Effector memory CD4-positive, alpha-beta T cell (primary cell): ENCODE measurements at regions not wholly inside any gene's neighbourhood (a gene's known extent, or its start where the extent isn't known, plus 50 kb on each side); places are given as distances from the start of the nearest gene placed in this dataset.
"Not testable (repeated sequence)": the region's sequence is repeated elsewhere in the genome, so short reads cannot be mapped to it uniquely, and the experiment has no call there.

Source experiments
- DNase-seq, 3 donors: peaks; one replicate each; pipeline ENCODE4 v3.0.0-alpha.2; 2020
- H3K27ac ChIP-seq: 2 replicates; pipeline ENCODE4 v1.7.0; 2013; ENCODE audit warnings: mild to moderate bottlenecking, low read length, moderate library complexity; ENCODE audit not compliant: insufficient read depth, poor library complexity, severe bottlenecking
- H3K27me3 ChIP-seq: replicated peaks from 2 replicates; pipeline ENCODE4 v1.7.0; 2013; ENCODE audit warnings: mild to moderate bottlenecking, low read length; ENCODE audit not compliant: insufficient read depth, control insufficient read depth, poor library complexity, severe bottlenecking
- H3K36me3 ChIP-seq: 2 replicates; pipeline ENCODE4 v1.7.0; 2013; ENCODE audit warnings: mild to moderate bottlenecking, low read length, moderate library complexity; ENCODE audit not compliant: control insufficient read depth, insufficient read depth
- H3K4me1 ChIP-seq: 2 replicates; pipeline ENCODE4 v1.7.0; 2013; ENCODE audit warnings: low read length, mild to moderate bottlenecking; ENCODE audit not compliant: control insufficient read depth, insufficient read depth, poor library complexity, severe bottlenecking
- H3K4me3 ChIP-seq: 2 replicates; pipeline ENCODE4 v1.7.0; 2013; ENCODE audit warnings: low read length, low read depth, mild to moderate bottlenecking; ENCODE audit not compliant: insufficient read depth, poor library complexity, severe bottlenecking
- H3K9me3 ChIP-seq: 2 replicates; pipeline ENCODE4 v1.7.0; 2013; ENCODE audit warnings: mild to moderate bottlenecking, low read length, moderate library complexity; ENCODE audit not compliant: control insufficient read depth

GRCh38 chr6:98088537-98088936 lies 745.8 kb upstream of the POU3F2 start:
- H3K4me1 ChIP-seq, H3K27me3 ChIP-seq, H3K27ac ChIP-seq, H3K36me3 ChIP-seq, H3K9me3 ChIP-seq, DNase-seq, H3K4me3 ChIP-seq: not testable (repeated sequence)

- Histone ChIP-seq H3K4me1 (no peaks in the 10 kb centered on the region), H3K4me3 (no peak overlapping the region), H3K27ac (no peak overlapping the region), H3K36me3 (no peaks in the 10 kb centered on the region), H3K27me3 (no peaks in the 10 kb centered on the region), H3K9me3 (no peaks in the 10 kb centered on the region)
- DNase-seq, result no peak
Observed at GRCh38 chr6:98092331-98092730, 742.0 kb upstream of the POU3F2 start.

GRCh38 chr6:98094696-98095095 lies 739.7 kb upstream of the POU3F2 start:
- H3K36me3 ChIP-seq, result no peaks in the 10 kb centered on the region
- H3K4me3 ChIP-seq, result no peak overlapping the region
- no peaks in the 10 kb centered on the region for H3K4me1 ChIP-seq
- DNase-seq, result no peak
- H3K27ac ChIP-seq, result no peak overlapping the region
- no peaks in the 10 kb centered on the region for H3K27me3 ChIP-seq
- no peaks in the 10 kb centered on the region for H3K9me3 ChIP-seq

DNA sequence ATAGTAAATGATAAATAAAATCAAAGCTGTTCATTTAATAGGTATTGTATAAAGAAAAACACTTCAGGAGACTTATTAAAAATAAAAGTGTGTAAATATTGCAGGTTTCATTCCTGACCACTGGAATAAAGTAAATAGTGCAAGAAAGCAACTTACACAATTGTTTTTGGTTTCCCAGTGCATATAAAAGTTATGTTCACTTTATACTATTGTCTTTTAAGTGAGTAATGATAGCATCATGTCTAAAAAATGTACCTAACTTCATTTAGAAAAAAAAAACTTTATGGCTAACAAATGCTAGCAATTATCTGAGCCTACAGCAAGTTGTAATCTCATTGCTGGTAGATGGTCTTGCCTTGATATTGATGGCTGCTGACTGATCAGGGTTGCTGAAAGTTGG lies 726.6 kb upstream of the POU3F2 start:
- no peaks in the 10 kb centered on the region for H3K4me1 ChIP-seq
- H3K27me3 ChIP-seq, result no peaks in the 10 kb centered on the region
- no peak overlapping the region for H3K4me3 ChIP-seq
- no peak overlapping the region for H3K27ac ChIP-seq
- no peaks in the 10 kb centered on the region for H3K9me3 ChIP-seq
- H3K36me3 ChIP-seq, result no peaks in the 10 kb centered on the region
- DNase-seq, result no peak

DNA sequence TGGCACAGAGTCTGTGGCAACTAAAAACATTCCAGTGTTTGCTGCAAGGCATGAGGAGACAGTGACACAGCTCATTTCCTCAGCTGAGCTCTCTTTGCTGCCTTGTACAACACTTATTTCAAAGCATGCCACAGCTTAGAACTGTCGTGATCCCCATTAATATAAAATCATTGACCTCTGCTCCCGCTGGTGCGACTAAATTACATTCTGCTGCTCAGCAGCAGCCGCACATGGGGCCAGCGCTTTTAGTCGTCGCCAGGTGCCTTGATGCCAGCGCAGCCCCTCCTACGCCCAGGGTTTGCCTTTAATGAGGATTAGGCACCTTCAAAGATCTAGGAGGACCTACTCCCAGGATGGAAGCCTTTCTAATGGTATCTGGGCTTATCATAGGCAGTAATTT lies 717.9 kb upstream of the POU3F2 start:
- Histone ChIP-seq H3K27me3 (no peaks in the 10 kb centered on the region), H3K36me3 (no peaks in the 10 kb centered on the region), H3K9me3 (no peaks in the 10 kb centered on the region), H3K4me3 (no peak overlapping the region), H3K27ac (no peak overlapping the region), H3K4me1 (no peaks in the 10 kb centered on the region)
- DNase-seq, result no peak

DNA sequence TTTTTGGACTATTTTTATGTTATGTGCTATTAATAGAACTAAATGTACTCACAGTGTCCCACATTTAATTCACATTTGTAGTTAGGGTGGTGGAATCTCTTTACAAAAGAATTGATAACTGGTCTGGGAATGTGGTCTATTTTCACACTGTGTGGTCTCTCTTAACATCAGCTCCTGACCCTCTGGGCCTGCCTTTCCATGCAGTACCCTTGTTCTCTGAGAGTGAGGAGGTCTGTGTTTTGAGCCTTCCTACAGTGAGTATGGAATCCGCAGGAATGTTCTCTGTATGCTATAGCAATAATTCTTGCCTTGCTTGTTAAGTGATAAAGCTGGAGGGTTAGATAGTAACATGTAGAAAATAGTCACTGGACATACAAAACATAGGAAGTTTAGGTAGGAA lies 717.3 kb upstream of the POU3F2 start:
- no peak overlapping the region for H3K4me3 ChIP-seq
- no peaks in the 10 kb centered on the region for H3K9me3 ChIP-seq
- H3K36me3 ChIP-seq, result no peaks in the 10 kb centered on the region
- no peak overlapping the region for H3K27ac ChIP-seq
- DNase-seq, result no peak
- H3K4me1 ChIP-seq, result no peaks in the 10 kb centered on the region
- no peaks in the 10 kb centered on the region for H3K27me3 ChIP-seq

GRCh38 chr6:98118397-98119045 lies 715.9 kb upstream of the POU3F2 start:
- Histone ChIP-seq H3K36me3 (no peaks in the 10 kb centered on the region), H3K27me3 (no peaks in the 10 kb centered on the region), H3K4me3 (no peak overlapping the region), H3K4me1 (no peaks in the 10 kb centered on the region), H3K9me3 (no peaks in the 10 kb centered on the region), H3K27ac (no peak overlapping the region)
- no peak for DNase-seq

- no peak overlapping the region for H3K4me3 ChIP-seq
- no peaks in the 10 kb centered on the region for H3K36me3 ChIP-seq
- no peaks in the 10 kb centered on the region for H3K27me3 ChIP-seq
- H3K4me1 ChIP-seq, result no peaks in the 10 kb centered on the region
- no peak for DNase-seq
- H3K27ac ChIP-seq, result no peak overlapping the region
- no peaks in the 10 kb centered on the region for H3K9me3 ChIP-seq
Observed at GRCh38 chr6:98124171-98124570, 710.2 kb upstream of the POU3F2 start.

DNA sequence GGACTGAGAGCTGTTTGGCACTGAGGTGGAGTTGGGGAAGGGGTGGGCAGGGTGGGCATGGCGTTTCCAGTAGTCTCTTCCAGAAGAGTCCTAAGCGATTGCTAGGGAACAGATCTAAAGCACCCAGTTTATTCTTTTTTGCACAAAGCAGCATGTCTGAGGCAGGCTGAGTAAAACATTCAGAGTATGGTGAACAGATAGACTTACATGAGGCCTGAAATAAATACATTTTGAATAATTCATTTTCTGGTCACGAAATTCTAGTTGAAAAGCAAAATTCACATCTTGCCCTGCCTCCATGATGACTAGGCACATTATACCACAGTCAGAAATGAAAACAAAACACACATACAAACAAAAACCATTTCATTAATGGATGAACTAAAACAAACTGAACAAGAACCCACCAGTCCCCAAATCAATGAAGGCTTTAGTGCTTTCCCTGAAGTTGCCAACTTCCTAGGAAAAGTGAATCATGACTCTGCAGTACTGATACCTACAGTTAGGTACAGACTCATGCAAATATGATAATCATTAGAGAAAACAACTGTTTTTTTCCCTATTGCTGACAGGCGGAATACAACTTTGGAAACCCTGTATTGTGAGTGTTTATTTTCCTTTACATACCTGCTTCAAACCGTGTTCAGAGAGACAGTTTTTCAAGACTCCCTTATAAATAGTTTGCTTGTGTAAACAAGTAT lies 702.9 kb upstream of the POU3F2 start:
- DNase-seq, result no peak
- Histone ChIP-seq H3K27me3 (no peaks in the 10 kb centered on the region), H3K9me3 (no peaks in the 10 kb centered on the region), H3K4me1 (no peaks in the 10 kb centered on the region), H3K4me3 (no peak overlapping the region), H3K36me3 (no peaks in the 10 kb centered on the region), H3K27ac (no peak overlapping the region)

DNA sequence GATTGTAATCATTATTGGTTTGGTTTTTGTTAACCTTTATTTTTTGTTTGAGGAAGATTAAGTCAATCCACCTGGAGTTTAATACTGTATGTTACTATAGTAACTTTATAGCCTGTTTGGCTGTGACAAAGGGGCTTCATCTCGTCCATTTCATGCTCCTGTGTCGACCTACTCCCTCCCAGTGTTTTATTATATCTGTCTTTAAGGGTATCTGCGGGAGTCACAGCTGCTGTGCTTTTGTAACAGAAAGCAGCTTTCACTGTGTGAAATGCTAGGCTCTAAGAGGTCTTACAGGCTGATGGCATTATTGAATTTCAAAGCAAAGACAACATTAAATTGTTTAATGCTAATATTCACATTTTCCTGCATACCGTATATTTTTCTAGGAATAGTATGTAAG lies 698.0 kb upstream of the POU3F2 start:
- H3K27ac ChIP-seq, result no peak overlapping the region
- no peaks in the 10 kb centered on the region for H3K9me3 ChIP-seq
- H3K36me3 ChIP-seq, result no peaks in the 10 kb centered on the region
- no peak overlapping the region for H3K4me3 ChIP-seq
- no peaks in the 10 kb centered on the region for H3K27me3 ChIP-seq
- DNase-seq, result no peak
- no peaks in the 10 kb centered on the region for H3K4me1 ChIP-seq
